ENCODE measurements at regions not wholly inside any gene's neighbourhood (a gene's known extent, or its start where the extent isn't known, plus 50 kb on each side); places are given as distances from the start of the nearest gene placed in this dataset.

DNA sequence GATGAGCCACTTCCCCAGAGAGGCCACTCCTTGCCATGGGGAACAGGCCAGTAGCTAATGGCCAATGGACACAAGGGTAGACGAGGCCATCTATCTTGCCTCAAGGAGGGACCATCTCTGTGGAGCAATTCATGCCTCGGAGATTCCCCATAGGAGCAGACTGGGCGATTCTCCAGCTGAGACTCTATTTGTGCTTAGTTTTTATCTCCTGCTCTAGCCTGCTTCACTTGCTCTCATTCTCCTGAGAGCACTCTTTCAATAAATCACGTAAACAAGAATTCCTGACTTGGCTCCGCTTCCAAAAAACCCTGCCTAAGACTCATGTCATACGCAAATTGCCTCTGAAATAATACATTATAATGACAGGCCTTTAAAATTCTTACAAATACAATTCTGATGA lies 396.4 kb upstream of the USP15 start:
- POLR2A ChIA-PET (ENCODE audit: partially characterized antibody) = no interaction called here
- Histone ChIP-seq H4K91ac (replicated peaks; ENCODE audit: insufficient read length, low read length) (no peak overlapping the region), H3K4ac (replicated peaks; ENCODE audit: insufficient read length, low read depth, low read length) (no peak overlapping the region), H3K56ac (replicated peaks; ENCODE audit: insufficient read length, low read depth, low read length) (no peak overlapping the region), H3K79me2 (ENCODE audit: control insufficient read depth in 1 of 2, insufficient read depth in 2 of 2, low read length in 2 of 2) (no peaks in the 10 kb centered on the region), H3K9ac (replicated peaks in 1 of 4; ENCODE audit: extremely low read depth in 1 of 4, low read depth in 3 of 4, low read length in 3 of 4) (no peak overlapping the region), H3K4me2 (ENCODE audit: insufficient read depth in 1 of 2, low read depth in 2 of 2, low read length in 2 of 2) (no peak overlapping the region), H2BK20ac (ENCODE audit: low read length) (no peak overlapping the region), H3K27me3 (replicated peaks in 1 of 4; ENCODE audit: control insufficient read depth in 3 of 4, extremely low read depth in 1 of 4, insufficient read depth in 3 of 4, low read length in 3 of 4) (no peaks in the 10 kb centered on the region), H2BK120ac (replicated peaks; ENCODE audit: low read depth, low read length) (no peak overlapping the region), H3K4me1 (replicated peaks in 1 of 4; ENCODE audit: control insufficient read depth in 3 of 4, insufficient read depth in 4 of 4, low read length in 3 of 4) (no peaks in the 10 kb centered on the region), H3K79me1 (ENCODE audit: low read depth, low read length) (no peaks in the 10 kb centered on the region), H3K18ac (ENCODE audit: extremely low read depth, low read length) (no peak overlapping the region), H3K23me2 (ENCODE audit: low read depth, low read length) (no peaks in the 10 kb centered on the region), H4K20me1 (replicated peaks in 1 of 2; ENCODE audit: control insufficient read depth in 1 of 2, insufficient read depth in 2 of 2, low read length in 2 of 2) (no peaks in the 10 kb centered on the region), H3K14ac (ENCODE audit: insufficient read length) (no peak overlapping the region), H3K27ac (ENCODE audit: low read depth, low read length) (no peak overlapping the region), H3K9me3 (ENCODE audit: insufficient read depth in 2 of 2, low read depth in 1 of 2, low read length in 1 of 2) (no peaks in the 10 kb centered on the region), H2BK5ac (ENCODE audit: low read depth, low read length) (no peak overlapping the region), H2AFZ (ENCODE audit: low read length) (peak overlapping the region; percentile 62; the same call in 1 of the 2 replicates), H3K23ac (ENCODE audit: insufficient read length) (no peak overlapping the region), H4K5ac (ENCODE audit: insufficient read length, low read depth, low read length) (no peak overlapping the region), H3K36me3 (ENCODE audit: control insufficient read depth in 2 of 4, insufficient read depth in 4 of 4, low read length in 3 of 4) (no peaks in the 10 kb centered on the region), H2BK12ac (ENCODE audit: low read depth, low read length) (no peak overlapping the region), H3K4me3 (ENCODE audit: extremely low read depth in 1 of 4, insufficient read depth in 2 of 4, low read depth in 3 of 4, low read length in 4 of 4) (no peak overlapping the region), H4K8ac (ENCODE audit: extremely low read depth, insufficient read depth, low read length) (no peak overlapping the region), H2AK5ac (ENCODE audit: low read depth, low read length) (no peak overlapping the region), H2BK15ac (ENCODE audit: low read length) (no peak overlapping the region)
- DNase-seq (ENCODE audit: low read depth in 1 of 2, low spot score in 2 of 2) (no peak), FAIRE-seq (no peak)
- TF ChIP-seq GTF2F1 (IDR thresholded peaks at IDR 0.05; ENCODE audit: borderline replicate concordance, low read depth, low read length) = no peak
- no peak for TF ChIP-seq KDM5A (IDR thresholded peaks at IDR 0.05; ENCODE audit: low read length)
- no peak for TF ChIP-seq RAD21 (IDR thresholded peaks at IDR 0.05 in 1 of 2, conservative IDR thresholded peaks at IDR 0.05 in 1 of 2; ENCODE audit: low read depth in 2 of 2, low read length in 2 of 2)
- TF ChIP-seq, protein P1, sequence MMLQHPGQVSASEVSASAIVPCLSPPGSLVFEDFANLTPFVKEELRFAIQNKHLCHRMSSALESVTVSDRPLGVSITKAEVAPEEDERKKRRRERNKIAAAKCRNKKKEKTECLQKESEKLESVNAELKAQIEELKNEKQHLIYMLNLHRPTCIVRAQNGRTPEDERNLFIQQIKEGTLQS (IDR thresholded peaks at IDR 0.05; ENCODE audit: insufficient read depth, low read depth, low read length) = no peak
- TF ChIP-seq CTBP2 (IDR thresholded peaks at IDR 0.05; ENCODE audit: borderline replicate concordance, insufficient read depth, insufficient read length, low read length) = no peak
- TF ChIP-seq JUN (IDR thresholded peaks at IDR 0.05; ENCODE audit: low read depth, low read length) = no peak
- no peak for TF ChIP-seq MAFK (IDR thresholded peaks at IDR 0.05; ENCODE audit: low read depth, low read length)
- TF ChIP-seq SUZ12 (IDR thresholded peaks at IDR 0.05; ENCODE audit: low read length) = no peak
- CTCF ChIA-PET (ENCODE audit: partially characterized antibody) = no interaction called here
- 94% methylated on average over 6 of the region's 6 CpGs; no CpG with 5 or more reads in 1 of the 2 experiments for WGBS, 2 experiments (ENCODE audit: extremely low coverage in 1 of 2, insufficient coverage in 1 of 2, insufficient read length in 1 of 2, insufficient replicate concordance in 2 of 2, low coverage in 1 of 2, low lambda C conversion rate in 2 of 2, missing lambda C conversion rate in 1 of 2)
